ENCODE measurements at regions not wholly inside any gene's neighbourhood (a gene's known extent, or its start where the extent isn't known, plus 50 kb on each side); places are given as distances from the start of the nearest gene placed in this dataset.

DNA sequence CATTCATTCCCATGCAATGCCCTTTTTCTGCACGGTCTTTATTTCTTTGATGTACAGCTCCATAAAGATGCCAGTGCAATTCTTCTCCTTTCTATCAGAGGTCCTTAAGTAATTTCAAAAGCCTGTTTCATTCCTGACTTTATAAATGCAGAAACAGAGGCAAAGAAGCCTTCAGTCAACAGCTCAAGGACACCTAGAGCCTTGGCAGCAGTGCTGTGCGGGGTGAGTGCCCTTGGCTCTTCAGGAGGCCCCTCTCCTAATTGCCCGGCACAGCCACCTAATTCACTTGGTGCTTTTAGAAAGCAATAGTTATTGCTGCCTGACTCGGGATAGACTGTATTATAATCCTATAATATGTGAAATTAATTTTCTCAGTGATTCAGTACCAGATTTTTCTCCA, 169.6 kb upstream of the KLF6 start:
- TF ChIP-seq, protein P1, sequence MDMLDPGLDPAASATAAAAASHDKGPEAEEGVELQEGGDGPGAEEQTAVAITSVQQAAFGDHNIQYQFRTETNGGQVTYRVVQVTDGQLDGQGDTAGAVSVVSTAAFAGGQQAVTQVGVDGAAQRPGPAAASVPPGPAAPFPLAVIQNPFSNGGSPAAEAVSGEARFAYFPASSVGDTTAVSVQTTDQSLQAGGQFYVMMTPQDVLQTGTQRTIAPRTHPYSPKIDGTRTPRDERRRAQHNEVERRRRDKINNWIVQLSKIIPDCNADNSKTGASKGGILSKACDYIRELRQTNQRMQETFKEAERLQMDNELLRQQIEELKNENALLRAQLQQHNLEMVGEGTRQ (CRISPR knock-in tag; IDR thresholded peaks at IDR 0.05): no peak
- TF ChIP-seq IRF2 (CRISPR knock-in tag; IDR thresholded peaks at IDR 0.05; ENCODE audit: borderline replicate concordance, low read depth) (no peak), CREB1 (CRISPR knock-in tag; IDR thresholded peaks at IDR 0.05) (no peak), SP1 (CRISPR knock-in tag; conservative IDR thresholded peaks at IDR 0.05) (no peak)
- TF ChIP-seq, protein P2, sequence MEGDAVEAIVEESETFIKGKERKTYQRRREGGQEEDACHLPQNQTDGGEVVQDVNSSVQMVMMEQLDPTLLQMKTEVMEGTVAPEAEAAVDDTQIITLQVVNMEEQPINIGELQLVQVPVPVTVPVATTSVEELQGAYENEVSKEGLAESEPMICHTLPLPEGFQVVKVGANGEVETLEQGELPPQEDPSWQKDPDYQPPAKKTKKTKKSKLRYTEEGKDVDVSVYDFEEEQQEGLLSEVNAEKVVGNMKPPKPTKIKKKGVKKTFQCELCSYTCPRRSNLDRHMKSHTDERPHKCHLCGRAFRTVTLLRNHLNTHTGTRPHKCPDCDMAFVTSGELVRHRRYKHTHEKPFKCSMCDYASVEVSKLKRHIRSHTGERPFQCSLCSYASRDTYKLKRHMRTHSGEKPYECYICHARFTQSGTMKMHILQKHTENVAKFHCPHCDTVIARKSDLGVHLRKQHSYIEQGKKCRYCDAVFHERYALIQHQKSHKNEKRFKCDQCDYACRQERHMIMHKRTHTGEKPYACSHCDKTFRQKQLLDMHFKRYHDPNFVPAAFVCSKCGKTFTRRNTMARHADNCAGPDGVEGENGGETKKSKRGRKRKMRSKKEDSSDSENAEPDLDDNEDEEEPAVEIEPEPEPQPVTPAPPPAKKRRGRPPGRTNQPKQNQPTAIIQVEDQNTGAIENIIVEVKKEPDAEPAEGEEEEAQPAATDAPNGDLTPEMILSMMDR (IDR thresholded peaks at IDR 0.05): no peak
